Fibroblast of mammary gland (primary cell): ENCODE measurements at regions not wholly inside any gene's neighbourhood (a gene's known extent, or its start where the extent isn't known, plus 50 kb on each side); places are given as distances from the start of the nearest gene placed in this dataset.

ENCODE experiments used
- DNase-seq: peaks from one replicate; pipeline ENCODE4 v3.0.0-alpha.2; 2010; ENCODE audit warnings: low read depth
- H3K4me3 ChIP-seq: 2 replicates; pipeline ENCODE4 v1.5.1; 2011; ENCODE audit warnings: low read depth, mild to moderate bottlenecking, low read length, moderate library complexity; ENCODE audit not compliant: control insufficient read depth
- TF ChIP-seq, protein P1 (sequence below): conservative IDR thresholded peaks from 2 replicates; pipeline ENCODE4 v1.5.1; 2011; ENCODE audit warnings: low read depth, low read length, inconsistent platforms; ENCODE audit not compliant: control insufficient read depth, insufficient read depth

DNA sequence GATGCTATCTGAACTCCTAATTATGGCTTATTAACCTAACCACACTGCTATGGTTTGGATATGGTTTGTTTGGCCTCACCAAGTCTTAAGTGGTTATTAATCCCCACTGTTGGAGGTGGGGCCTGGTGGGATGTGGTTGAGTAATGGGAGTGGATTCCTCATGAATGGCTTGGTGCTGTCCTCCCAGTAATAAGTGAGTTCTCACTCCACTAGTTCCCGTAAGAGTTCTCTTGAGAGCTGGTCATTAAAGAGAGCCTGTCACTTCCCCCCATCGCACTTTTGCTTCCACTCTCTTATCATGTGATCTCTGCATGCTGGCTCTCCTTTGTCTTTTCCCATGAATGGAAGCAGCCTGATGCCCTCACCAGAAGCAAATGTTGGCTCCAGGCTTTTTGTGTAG lies 328.8 kb downstream of the PLA2G4A start:
- H3K4me3 ChIP-seq, result no peak overlapping the region
- DNase-seq, result no peak
- TF ChIP-seq, protein P1, sequence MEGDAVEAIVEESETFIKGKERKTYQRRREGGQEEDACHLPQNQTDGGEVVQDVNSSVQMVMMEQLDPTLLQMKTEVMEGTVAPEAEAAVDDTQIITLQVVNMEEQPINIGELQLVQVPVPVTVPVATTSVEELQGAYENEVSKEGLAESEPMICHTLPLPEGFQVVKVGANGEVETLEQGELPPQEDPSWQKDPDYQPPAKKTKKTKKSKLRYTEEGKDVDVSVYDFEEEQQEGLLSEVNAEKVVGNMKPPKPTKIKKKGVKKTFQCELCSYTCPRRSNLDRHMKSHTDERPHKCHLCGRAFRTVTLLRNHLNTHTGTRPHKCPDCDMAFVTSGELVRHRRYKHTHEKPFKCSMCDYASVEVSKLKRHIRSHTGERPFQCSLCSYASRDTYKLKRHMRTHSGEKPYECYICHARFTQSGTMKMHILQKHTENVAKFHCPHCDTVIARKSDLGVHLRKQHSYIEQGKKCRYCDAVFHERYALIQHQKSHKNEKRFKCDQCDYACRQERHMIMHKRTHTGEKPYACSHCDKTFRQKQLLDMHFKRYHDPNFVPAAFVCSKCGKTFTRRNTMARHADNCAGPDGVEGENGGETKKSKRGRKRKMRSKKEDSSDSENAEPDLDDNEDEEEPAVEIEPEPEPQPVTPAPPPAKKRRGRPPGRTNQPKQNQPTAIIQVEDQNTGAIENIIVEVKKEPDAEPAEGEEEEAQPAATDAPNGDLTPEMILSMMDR, result no peak

DNA sequence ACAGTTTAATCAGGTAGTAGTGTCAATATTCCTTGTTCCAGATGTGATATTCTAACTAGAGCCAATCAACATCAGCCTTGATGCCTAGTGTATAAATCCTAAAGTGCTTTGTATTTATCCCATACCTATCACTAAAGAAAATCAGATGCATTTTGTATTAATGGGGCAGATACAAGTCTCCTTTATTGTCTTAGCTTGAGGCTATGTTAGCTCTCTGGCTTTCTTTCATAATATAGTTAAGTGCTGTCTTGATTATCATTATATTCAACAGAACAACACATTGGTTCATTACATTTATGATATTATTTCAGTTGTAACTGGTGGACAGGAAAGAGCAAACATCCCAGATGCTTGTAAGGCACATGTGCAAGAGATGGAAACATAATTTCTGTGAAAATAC lies 338.8 kb downstream of the PLA2G4A start:
- no peak for DNase-seq
- TF ChIP-seq, protein P1, result no peak
- H3K4me3 ChIP-seq, result no peak overlapping the region

DNA sequence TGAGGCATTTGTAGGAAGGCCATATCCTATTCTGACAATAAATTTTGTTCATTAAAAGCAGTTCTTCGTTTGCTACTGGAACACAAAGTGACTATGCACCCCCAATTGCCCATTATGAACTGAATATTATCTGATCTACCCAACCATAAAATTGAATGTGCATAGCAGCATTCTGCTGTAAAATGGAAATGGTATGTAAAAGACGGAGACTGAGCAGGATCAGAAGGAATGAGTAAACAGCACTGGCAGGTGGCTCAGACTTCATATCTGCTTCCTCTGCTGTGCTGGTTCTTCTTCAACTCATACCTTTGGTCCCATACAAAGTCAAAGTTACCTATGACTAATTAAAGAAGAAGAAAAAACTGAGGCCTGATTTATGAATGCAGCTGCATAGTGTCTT lies 339.5 kb downstream of the PLA2G4A start:
- DNase-seq, result no peak
- H3K4me3 ChIP-seq, result no peak overlapping the region
- TF ChIP-seq, protein P1, result no peak

DNA sequence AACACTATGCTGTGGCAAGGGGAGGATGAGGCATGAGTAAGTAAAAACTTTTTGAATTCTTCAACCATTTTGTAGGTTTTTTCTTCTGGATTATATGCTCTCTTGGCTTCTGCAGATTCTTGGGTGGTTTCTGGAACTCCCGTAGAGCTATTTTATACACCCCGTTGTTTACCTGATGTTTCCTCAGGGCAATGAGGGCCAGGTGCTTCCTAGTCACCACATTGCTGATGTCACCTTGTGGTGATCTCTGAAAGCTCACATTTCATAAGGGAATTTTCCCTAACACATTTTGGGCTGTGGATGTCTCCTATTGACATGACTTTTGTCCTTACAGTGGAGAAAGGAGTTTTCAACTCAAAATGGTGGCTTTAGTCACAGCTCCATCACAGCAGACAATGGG lies 356.6 kb downstream of the PLA2G4A start:
- TF ChIP-seq, protein P1, result no peak
- no peak overlapping the region for H3K4me3 ChIP-seq
- DNase-seq, result no peak

DNA sequence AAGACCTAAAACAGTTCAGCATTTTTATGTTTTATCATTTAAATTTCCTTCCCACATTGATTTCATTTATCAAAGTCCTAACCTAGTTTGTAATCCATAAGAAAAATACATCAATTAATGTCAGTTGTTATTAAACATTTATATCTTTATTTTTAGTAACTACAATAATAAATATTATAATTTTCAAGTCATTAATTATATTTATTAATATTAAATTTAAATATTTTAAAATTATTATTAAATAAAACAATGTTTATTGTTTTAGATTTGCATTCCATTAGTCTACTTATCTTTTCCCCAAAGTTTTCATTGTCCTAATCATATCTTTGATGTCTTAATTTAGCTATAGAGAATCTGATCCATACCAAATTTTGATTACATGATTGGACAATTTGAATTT lies 368.9 kb downstream of the PLA2G4A start:
- H3K4me3 ChIP-seq, result no peak overlapping the region
- no peak for DNase-seq
- TF ChIP-seq, protein P1, result no peak

DNA sequence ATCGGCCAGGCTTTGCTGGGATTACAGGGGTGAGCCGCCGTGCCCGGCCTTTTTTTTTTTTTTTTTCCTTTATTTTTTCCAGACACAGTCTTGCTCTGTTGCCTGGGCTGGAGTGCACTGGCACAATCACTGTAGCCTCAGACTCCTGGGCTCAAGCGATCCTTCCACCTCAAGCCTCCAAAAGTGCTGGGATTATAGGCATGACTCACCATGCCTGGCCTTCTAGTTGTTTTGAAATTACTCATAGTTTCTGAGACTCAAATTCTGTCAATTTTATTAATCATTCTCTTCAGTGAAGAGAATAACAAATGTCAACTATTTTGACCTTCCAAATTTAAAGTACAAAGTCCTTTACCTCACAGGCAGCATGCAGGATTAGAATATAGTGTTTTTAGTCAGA lies 374.5 kb downstream of the PLA2G4A start:
- DNase-seq, result peak; percentile 54
- H3K4me3 ChIP-seq, result no peak overlapping the region
- TF ChIP-seq, protein P1, result no peak

DNA sequence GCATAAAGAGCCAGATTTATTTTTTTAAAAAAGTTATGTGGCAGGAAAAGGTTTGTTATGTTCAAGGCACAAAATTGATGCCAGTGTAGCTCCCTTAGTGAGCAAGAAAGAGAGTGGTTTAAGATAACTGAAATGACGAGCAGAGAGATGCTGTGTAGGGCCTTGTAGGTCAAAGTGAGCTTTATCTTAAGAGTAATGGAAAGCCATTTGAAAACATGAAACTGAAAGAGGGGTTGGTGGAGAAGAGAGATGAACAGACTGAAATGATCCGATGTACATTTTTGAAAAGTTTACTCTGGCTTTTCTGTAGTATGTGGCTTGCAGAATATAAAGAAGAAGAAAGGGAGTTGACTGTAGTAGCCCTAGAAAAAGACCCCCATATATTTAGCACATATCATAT lies 383.6 kb downstream of the PLA2G4A start:
- no peak for DNase-seq
- TF ChIP-seq, protein P1, result no peak
- H3K4me3 ChIP-seq, result no peak overlapping the region
